ENCODE measurements at regions not wholly inside any gene's neighbourhood (a gene's known extent, or its start where the extent isn't known, plus 50 kb on each side); places are given as distances from the start of the nearest gene placed in this dataset.
"Not testable (repeated sequence)": the region's sequence is repeated elsewhere in the genome, so short reads cannot be mapped to it uniquely, and the experiment has no call there.

DNA sequence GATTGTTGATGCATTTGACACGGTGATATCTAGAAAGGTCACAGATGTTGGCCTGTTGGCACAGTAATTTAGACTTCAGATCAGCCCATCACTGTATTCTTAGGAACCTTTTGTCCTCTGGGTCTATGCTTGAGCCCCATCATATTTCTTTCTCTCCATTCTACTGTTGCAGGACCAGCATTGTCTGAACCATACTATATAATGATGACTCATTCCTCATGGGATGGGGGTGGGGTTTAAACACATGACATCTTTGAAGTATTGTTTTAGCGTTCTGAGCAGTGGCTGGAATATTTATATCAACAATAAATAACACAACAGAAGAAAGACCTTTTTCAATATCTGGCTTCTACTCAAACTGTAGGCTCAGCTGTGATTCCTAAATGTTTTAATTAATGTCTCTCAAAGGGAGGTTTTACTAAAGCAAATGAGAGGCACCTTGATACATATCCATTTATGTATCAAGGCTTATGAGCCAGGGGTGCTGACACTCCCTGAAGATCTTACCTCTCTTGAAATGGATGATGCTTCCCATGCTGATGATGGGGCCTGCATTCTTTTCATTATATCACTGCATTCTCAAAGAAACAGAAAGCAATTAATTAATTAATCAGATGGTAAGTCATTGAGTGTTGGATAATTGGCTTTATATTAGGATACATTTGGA, 379.0 kb upstream of the GOT2 start:
- no peak for DNase-seq (ENCODE audit: low read depth)

DNA sequence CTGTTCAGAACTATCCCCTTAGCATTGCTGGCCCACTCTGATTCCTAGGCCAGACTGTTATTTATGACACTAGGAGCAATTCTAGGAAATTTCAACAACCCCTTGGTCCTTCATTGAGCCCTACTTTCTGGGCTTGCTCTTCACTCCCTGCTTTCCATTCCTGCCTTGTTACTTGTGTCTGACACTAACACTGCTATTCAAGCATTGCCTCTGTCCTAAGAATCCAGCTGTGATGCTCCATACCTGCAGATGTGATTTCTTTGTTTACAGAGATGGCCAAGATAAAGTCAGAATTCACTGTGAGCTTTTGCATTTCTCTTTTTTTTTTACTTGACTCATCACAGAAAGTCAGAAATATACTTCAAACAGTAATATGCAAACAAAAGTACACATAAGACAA, 377.2 kb upstream of the GOT2 start:
- no peak for DNase-seq (ENCODE audit: low read depth)

DNA sequence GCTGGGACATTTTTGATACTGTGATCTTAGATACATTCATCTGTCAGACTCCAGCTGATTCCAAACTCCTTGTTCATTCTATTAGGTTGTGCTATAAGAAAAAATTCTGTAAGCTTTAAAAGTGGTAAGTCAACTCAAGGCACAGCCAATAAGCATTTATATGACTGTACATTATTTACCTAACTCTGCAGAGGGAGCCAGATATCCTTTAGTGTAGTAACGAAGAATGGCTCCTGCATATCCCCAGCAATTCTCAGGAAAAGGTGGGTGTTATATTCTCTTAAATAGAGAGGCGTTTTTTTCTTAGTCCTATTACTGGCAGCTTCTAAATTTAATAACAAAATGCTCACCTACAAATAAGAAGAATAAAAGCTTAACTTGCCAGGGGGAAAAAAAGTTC, 374.3 kb upstream of the GOT2 start:
- no peak for DNase-seq (ENCODE audit: low read depth)

DNA sequence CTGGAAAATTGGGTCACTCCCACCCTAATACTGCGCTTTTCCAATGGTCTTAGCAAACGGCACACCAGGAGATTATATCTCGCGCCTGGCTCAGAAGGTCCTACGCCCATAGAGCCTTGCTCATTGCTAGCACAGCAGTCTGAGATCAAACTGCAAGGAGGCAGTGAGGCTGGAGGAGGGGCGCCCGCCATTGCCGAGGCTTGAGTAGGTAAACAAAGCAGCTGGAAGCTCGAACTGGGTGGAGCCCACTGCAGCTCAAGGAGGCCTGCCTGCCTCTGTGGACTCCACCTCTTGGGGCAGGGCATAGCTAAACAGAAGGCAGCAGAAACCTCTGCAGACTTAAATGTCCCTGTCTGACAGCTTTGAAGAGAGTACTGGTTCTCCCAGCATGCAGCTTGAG, 362.6 kb upstream of the GOT2 start:
- DNase-seq (ENCODE audit: low read depth): not testable (repeated sequence)

DNA sequence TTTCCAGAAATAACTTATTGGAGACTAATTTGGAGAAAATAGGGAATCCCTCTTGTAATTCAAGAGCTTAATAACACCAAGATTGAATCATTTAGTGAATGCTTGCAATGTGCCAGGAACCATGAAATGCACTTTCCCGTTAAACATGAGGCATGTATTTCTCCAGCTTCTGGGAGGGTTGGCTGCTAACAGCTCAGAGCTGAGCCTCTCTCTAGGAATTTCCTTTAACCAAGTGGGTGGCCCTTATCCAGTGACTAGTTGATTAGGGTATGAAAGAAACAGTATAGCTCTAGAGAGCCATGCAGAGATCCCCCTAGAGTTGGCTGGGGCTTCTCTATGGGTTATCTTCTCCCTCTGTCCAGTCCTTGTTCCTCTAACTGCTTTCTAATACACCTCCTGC, 356.4 kb upstream of the GOT2 start:
- no peak for DNase-seq (ENCODE audit: low read depth)

DNA sequence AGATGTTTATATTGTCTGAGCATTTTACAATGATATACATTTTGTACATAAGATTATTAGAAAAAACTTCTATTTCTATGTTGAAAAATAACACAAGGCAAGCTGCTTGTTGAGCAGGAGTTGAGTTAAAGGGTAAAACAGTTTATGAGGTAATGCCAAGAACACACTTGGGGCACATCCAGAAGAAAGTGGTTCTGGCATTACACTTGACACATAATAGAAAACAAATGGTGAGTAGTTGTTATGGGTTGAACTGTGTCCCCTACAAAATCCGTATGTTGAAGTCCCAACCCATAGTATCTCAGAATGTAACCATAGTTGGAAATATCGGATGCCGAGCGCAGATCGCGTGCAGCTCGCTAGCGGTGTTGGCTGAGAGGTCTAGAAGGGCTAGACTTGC, 354.3 kb upstream of the GOT2 start:
- DNase-seq (ENCODE audit: low read depth): no peak

DNA sequence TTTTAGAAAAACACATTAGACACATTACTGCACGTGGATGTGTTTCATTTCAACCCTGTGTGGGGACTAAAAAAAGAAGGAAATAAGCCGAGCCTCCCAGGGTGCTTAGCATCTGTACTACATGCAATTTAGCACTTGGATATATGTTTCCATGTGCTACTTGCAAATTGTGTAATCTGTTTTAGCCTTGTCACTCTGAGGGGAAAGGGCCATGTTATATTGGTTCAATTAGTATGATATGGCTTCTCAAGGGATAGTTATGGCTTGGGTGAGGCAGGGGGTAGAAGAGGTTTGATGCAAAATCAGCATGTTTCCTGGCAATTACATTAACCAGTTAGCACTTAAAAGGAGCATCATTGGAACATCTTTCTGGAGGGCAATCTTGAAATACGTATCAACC, 353.5 kb upstream of the GOT2 start:
- no peak for DNase-seq (ENCODE audit: low read depth)

DNA sequence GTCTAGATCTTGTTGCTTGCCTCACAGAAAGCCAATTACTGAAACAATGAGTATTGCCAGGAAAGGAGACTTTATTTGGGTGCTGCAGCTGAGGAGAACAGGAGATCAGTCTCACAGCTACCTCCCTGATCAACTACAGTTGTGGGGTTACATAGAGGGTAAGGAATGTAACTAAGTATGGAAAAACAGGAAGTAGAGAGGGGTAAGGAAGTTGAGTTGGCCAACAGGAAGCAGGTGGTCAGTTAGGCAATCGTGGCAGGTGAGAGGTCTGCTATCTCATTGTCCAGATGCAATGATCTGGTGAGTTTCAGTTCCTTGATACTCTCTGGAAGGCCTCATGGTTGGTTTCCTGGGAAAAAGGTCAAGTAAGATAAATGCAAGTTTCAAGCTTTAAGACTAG, 333.1 kb upstream of the GOT2 start:
- DNase-seq (ENCODE audit: low read depth): no peak

DNA sequence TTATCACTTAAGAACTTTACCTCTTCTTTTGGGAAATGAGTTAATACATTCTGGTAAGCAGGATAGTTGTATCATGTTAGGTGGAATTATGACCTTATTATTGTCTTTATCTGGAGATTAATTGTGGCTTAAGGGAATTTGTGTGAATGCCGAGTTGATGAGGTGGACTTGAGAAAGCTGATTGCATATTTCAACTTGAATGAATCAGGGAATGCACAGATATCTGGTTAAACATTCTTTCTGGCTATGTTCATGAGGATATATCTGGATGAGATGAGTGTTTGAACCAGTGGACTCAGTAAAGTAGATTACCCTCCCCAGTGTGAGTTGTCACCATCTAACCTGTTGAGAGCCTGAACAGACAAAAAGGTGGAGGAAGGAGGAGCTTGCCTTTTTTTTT, 326.1 kb upstream of the GOT2 start:
- no peak for DNase-seq (ENCODE audit: low read depth)

DNA sequence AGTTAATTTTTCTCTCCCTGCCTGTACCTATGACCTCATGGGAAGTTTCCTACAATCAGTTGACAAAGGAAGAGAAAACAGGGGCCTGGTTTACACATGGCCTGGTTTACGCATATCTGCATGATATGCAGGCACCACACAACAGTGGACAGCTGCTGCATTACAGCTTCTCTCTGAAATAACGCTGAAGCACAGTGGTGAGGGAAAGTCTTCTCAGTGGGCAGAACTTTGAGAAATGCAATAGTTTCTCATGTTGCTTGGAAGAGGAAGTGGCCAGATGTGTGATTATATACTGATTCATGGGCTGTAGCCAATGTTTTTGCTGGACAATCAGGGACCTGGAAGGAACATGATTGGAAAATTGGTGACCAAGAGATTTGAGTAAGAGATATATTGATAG, 324.1 kb upstream of the GOT2 start:
- DNase-seq (ENCODE audit: low read depth): no peak

DNA sequence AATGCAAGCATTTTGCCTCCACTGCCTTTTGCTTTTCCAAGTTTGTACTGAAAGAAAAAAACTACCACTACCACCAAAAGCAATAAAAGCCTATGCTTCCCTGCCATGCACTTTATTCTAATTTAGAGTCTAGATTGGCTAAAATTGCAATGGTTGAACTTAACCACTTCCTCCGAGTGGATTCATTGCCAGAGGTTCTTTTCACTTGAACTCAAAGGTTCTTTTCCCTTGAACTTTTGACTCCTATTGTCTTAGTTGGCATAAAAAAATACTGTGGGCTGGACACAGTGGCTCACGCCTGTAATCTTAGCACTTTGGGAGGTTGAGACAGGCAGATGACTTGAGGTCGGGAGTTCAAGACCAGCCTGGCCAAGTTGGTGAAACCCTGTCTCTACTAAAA, 319.8 kb upstream of the GOT2 start:
- no peak for DNase-seq (ENCODE audit: low read depth)

DNA sequence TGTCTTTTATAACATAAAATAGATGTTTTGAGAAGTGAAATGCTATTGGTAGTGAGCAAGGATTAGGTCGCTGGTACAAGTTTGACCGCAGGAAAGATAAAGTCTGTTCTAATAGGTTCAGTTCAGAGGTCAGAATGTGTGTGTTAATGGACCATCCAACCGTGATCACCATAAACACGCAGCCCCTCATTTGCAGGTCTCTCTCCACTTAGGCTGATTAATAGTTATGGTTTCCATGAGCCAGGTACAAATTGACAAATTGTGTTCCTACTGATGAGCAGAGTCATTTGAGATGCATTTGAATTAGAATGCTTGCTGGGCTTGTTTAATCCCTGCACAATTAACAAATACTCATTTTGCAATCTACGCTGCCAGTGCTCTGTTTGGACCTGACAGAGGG, 318.1 kb upstream of the GOT2 start:
- DNase-seq (ENCODE audit: low read depth): no peak

DNA sequence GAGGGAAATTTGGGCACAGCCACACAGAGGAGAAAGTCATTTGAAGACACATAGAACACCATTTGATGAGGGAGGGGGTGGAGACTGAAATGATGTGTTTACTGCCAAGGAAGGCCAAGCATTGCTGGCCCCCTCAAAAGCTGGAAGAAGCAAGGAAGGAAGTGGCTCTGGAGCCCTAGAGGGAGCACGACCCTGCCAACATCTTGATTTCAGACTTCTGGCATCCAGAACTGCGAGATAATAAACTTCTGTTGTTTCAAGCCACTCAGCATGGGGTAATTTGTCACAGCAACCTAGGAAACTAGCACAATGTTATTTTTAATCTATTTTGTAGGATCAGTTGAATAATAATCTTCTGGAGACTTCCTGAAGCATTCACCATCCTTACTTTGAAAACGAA, 314.8 kb upstream of the GOT2 start:
- no peak for DNase-seq (ENCODE audit: low read depth)

DNA sequence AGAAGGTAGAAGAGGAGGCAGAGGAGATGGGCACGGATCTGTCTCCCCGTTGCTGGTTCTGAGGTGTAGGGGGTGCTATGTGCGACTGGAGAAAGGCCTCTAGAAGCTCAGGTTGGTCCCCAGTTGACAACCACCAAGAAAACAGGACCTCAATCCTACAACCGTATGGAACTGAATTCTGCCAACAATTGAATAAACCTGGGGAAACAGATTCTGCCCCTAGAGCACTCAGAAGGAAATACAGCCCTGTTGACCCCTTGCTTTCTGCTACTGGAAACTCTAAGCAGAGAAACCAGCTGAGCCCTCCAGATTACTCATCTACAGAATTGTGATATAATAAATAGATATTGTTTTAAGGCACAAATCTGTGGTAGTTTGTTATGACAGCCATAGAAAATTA, 313.0 kb upstream of the GOT2 start:
- no peak for DNase-seq (ENCODE audit: low read depth)

DNA sequence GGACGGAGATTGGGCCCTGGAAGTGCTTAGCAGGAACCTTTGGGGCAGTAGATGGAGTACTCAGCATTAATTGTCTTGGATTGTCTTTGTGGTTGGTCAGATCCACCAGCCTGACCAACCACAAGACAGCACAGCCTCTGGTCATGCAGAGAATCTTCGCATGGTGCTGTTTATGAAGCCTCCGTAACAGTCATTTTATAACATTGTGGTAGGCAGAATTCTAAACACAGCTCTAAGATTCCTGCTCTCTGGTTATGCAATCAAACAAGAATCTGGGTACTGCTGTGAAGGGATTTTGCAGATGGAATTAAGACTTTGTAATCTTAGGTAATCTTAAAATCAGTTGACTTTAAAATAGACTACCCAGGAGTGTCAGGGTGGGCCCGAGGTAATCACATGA, 312.2 kb upstream of the GOT2 start:
- DNase-seq (ENCODE audit: low read depth): no peak

DNA sequence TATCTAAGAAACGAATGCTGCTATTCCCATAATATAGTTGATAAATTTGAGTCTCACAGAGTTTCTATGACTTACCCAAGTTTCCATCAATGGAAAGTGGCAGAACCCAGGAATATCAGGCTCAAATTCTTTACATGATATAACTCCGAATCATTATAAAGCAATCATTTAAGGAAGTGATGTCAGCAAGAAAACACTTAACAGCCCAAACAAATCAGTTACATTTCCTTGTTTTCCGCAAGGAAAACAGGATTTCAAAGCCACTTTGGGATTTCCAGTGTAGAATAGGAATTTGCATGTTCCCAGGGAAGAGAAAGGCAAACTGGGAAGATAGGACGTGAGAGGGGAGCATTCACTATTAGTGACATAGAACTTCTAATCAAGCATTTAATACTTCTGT, 311.4 kb upstream of the GOT2 start:
- no peak for DNase-seq (ENCODE audit: low read depth)

DNA sequence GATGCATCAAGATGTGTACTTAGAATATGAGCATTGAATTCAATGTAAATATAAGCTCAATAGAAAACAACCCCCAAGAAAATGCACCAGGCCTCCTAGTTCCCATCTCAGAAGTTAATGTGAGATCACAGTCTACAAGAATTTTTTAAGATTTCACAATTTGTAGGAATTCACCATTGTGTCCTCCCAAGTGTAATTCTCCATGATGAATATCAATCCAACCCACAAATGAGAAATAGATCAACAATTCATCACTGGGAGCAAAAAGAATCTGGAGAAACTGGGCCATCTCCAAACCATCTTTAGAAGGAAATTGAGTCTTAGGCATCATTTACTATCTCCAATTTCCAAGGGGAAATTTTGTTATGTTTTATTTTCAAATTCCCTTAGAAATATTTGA, 310.5 kb upstream of the GOT2 start:
- no peak for DNase-seq (ENCODE audit: low read depth)

DNA sequence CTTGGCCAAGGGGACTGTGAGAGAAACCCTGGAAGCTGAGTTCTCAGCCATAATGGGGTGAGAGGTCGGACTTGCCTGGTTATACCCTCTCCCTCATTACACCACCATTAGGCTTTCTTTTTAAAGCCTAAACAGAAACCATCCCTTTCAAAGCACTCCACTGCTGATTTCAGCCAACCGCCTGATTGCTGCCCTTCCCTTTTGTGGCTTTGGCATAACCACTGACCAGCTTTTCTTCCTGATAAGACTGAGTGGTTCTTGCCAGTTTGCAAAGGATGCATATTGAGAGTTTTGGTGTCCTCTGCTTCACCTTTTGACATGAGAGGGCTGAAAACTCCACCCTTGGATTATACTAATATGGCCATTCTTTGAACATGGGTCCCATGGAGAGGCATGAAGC, 308.2 kb upstream of the GOT2 start:
- DNase-seq (ENCODE audit: low read depth): no peak

DNA sequence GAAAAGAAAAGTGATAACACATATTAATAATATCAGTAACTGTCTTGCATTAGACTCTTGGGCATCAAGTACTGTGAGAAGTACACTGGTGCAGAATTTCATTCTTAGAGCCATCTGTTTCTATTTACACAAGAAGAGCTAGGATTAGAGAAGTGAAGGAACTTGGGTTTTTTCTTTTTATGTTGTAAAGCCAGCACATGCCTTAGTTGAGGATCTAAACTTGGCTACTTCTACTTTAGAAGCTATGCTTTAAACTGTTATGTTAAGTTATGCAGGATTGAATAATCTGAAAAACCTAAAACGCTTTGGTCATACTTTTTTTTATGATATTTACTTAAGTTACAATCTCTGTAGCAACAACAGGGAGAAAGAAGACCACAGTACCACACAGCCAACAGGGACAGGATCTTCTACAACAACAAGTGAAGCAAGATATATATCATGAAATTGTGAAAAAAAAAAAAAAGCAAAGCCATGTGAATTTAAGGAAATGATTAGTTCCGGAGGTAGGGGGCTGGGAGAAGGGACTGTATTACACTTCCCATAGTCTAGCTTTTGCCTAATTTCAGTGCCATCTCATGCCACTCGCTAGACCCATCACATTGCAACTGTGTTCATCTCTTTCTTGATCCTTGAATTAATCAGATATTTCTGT, 305.1 kb upstream of the GOT2 start:
- DNase-seq (ENCODE audit: low read depth): no peak

DNA sequence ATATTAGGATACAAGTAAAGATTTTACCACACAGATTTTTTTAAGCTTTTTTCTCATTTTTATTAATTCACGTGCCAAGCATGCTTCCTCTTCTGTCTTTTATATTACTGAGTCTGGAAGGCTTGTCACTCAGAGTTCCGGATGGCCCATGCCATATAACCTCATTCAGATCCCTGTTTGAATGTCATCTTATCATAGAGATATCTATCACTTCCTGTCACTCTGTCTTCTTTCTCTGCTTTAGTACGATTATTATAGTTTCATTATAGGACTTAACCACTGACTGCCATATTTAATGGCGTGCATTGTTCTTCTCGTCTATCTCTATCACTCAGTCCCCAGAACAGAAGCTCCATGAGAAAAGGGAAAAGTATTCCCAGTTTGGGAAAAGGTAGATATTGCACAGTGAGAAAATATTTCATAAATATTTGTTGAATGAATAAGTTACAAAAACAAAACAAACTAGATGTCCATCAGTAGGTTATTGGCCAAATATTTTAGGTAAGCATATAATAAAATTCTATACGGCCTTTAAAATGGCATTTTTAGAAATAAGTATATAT, 296.9 kb upstream of the GOT2 start:
- no peak for DNase-seq (ENCODE audit: low read depth)

DNA sequence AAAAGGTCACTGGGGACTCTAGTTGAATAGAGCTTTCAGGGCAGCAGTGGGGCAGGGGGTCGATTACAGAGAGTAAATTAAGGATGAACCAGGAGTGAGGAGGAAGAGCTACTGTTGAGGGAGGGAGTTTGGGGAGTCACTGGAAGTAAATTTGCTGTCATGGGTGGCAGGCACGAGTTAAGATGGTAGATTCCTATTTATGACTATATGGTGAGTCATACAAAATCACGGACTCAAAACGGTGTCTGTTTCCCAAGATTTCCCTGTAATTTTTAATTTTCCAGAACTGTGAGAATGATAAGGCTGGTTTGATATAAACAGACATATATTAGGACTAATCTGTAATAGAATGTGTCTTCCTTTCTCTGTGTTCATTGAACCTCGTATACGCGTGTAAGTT, 287.6 kb upstream of the GOT2 start:
- no peak for DNase-seq (ENCODE audit: low read depth)

DNA sequence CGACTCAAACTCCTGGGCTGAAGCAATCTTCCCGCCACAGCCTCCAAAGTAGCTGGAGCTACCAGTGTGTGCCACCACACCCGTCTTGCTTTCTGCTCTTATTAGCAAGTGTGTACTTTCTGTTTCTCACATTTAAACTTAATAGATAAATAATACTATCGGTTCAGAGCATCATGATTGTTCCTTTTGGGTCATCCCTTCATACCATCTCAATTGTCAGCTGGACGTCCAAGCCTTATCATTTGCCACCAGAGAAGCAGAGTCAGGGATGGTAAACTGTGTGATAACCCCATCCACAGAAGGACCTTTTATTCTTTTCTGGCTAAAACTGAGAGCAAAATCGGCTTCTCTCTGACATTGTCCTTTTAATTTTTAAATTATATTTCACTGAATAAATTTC, 279.8 kb upstream of the GOT2 start:
- DNase-seq (ENCODE audit: low read depth): no peak

DNA sequence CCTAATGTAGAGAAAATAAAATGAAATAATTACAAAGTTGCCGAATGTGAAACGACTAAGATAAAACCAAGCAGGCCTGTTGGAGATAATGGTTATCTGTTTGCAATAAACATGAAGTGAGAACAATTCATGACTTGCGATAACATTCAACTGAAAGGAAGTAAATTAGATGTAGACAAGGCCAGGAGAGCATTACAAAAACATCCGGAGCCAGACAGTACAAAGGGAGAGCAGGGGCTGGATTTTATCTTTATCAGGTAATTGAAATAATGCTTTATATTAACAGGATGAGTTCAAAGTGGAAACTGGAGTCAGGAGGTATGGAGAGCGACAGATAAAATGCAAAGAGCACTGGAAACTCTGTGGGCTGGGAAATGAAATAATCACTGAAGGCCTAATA, 265.6 kb upstream of the GOT2 start:
- DNase-seq (ENCODE audit: low read depth): no peak

DNA sequence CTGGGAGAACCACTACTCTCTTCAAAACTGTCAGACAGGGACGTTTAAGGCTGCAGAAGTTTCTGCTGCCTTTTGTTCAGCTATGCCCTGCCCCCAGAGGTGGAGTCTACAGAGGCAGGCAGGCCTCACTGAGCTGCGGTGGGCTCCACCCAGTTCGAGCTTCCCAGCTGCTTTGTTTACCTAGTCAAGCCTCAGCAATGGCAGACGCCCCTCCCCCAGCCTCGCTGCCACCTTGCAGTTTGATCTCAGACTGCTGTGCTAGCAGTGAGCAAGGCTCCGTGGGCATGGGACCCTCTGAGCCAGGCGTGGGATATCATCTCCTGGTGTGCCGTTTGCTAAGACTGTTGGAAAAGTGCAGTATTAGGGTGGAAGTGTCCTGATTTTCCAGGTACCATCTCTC, 258.6 kb upstream of the GOT2 start:
- DNase-seq (ENCODE audit: low read depth): not testable (repeated sequence)
